GM18909 (cell line): ENCODE measurements at regions not wholly inside any gene's neighbourhood (a gene's known extent, or its start where the extent isn't known, plus 50 kb on each side); places are given as distances from the start of the nearest gene placed in this dataset.

Experiments
- ATAC-seq: cut with Tn5 transposase; IDR thresholded peaks from one replicate; pipeline ENCODE4 v1.9.1; 2021; ENCODE audit warnings: mild to moderate bottlenecking; ENCODE audit not compliant: unreplicated experiment, poor library complexity

DNA sequence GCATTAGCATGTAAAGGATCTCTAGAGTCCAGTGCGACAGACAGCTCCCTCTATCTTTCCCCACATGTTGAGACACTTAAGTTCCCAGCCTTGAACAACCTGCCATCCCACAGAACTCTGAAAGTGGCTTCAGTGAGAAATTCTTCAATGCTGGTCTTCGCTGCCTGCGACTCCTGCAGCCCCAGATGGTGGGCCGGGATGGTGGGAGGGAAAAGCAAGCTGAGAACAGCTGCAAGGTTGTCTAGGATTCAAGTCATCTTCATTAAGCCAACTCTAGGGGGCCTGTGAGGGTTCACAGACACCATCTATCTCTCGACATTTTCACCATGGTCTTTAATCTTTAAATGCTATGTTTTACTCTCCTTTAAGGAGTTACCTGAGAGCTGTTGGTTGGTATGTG is 185.5 kb upstream of the C1orf174 start:
- no peak for ATAC-seq

DNA sequence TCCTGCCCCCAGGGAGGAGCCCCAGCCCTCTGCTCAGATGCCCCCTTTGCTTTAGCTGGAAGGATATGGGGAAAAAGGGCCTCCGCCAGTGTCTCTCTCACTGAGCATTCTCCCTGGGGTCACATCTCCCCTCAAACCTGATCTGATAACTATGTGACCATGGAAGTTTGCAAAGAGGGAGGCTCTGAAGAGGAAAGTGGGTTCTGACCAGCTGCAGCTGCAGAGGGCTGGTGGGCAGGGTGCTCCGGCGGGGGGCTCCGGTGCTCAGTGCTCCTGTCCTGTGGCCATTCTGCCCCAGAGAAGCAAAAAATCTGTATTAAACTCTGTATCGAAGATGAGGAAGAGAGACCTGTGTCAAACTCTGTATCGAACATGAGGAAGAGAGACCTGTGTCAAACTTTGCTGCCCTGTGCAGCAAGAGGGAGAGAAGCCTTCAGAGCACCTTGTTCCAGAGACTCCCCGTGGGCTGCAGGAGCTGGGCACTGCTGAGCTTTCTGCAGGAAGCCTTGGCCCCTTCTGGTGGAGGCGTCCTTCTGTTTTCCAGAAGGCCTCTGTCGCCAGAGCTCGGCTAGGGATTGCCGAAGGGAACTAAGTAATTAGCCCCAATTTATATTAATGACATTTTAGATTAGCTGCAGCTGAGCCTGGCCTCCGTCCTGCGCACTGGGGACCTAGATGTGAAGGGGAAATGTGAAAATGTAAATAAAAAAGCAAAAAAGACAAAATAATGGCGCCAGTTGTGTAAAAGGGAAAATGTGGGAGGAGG is 186.2 kb upstream of the C1orf174 start:
- ATAC-seq: no peak

DNA sequence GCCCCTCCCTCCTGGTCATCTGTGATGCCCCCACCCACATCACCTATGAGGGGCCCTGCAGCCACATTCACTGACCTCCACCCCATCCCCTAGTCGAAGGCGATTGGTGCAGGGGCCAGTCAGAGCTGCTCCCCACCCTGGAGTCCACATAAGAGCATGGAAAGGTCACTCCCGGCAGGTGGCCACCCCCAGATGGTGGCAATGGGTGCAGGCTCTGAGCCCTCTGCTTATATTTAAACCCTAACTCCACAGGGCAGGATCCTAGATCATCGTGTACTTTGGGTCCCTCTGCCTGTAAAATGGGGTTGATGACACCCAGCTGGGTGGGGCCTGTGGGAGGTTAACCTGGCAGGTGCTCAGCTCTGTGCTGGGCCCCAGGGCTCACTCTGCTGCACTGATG is 186.8 kb upstream of the C1orf174 start:
- no peak for ATAC-seq

DNA sequence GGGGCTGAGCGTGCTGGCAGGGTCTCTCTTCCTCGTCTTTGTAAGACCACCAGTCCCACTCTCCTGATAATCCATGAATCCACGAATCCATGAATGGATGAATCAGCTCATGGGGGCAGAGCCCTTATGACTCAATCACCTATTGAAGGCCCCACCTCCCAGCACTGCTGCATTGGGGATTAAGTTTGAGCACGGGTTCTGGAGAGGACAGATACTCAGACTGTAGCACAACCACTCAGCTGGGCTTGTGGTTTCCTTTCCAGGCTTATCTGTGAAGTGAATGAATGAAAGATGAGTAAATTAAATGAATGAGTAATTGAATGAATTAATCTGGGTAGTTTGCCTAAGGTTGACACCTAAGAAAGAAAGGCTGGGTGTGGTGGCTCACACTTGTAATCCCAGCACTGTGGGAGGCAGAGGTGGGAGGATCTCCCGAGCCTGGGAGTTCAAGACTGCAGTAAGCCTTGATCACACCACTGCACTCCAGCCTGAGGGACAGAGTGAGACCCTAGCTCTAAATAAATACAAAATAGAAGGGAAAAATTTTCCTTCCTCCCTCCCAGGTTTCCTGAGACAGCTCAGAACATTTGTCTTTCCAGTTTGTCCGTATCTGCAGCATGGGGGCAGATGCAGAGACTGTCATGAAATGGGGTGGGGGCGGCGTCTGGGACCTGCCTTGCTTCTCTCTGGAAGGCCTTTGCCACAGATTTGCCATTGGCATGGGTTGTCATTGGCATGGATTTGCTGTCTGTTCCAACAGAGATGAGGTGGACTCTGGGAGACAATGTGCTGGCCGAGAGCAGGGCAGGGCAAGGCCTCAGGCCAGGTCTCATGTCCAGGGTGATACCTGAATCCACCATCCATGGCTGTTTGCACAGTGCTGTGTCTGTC is 187.7 kb upstream of the C1orf174 start:
- no peak for ATAC-seq

DNA sequence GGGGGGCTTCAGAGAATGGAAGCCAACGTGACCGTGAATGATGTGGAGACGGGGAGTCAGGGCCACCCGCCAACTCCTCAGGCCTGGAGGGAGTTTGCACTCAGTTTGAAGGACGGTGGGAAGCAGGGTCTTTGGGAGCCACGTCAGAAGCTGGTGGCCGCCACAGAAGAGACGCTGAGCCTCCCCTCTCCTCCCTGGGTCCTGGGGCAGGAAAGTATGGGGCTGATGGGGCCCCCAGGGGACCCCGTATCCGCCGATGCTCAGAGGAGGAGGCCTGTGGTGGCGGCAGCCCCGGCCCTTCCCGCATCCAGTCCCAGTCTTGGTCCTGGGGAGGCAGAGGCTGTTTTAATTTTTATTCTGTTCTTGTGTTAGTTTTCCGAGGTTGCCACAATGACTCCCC is 188.6 kb upstream of the C1orf174 start:
- ATAC-seq: no peak

DNA sequence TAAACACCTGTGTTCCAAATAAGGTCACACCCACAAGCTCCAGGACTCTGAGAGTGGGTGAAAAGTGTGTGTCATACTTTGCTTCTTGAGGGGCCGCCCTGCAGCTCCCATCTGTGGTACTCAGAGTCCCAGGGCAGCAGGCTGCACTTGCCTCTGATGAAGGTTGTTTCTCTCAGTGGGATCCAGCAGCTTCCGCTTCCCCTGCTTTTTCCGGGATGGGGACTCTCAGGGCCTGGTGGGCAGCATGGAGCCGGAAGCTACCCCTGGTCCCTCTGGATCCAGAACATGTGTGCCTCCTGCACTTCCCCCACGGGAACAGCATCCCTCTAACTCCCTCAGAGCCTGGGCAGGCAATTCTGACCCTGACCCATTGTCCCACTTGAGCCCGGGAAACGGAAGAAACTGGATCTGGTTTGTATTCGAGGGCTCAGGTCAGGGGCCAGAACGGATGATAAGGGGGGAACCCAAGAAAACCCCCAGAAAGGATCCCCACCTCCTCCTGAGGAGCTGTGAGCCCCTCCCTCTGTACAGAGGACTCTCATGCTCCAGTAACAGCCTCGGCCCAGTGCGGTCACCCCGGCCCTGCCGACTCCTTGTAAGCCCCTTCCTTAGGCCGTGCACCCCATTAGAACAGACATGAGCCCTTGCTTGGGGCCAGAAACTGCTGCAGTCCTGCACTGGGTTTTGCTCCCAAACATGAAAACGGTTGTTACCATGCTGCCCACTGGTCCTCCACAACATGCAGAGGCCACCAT is 189.5 kb upstream of the C1orf174 start:
- no peak for ATAC-seq

DNA sequence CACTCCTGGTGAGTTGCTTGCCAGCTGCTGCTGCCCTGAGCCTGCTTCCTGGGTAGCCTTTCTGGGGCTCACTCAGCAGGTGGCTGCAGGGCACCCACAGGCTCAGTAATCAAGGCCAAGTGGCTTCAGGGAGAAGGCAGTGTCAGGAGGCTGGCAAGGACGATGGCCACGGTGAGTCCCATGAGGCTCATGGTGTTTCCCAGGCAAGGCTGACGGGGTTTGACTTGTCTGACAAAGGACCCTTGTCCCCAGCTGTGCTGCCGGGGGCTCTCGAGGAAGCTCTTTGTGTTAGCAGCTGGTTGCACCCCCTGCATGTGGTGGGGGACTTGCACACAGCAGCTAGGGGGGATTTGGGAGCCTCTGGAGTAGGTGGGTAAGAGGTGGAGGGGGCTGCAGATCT is 190.5 kb upstream of the C1orf174 start:
- no peak for ATAC-seq

- ATAC-seq: no peak
These were observed 191.0 kb upstream of the C1orf174 start for GRCh38 chr1:4090976-4091660.

DNA sequence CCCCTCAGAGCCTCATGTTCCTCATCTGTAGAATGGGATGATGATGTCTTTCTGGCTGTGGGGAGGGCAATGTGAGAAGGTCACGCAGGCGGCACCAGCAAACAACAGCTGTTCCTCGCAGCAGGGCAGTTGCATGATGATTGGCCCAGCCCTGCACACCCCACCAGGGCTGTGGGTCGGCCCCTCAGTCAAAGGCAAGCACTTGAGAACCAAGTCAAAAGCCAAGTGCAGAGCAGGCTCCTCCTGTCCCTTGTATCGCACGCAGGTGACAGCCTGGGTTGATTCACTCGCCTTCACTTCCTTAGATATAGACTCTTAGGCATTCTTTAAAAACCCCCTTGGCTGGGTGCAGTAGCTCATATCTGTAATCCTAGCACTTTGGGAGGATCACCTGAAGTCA is 191.9 kb upstream of the C1orf174 start:
- ATAC-seq: no peak

DNA sequence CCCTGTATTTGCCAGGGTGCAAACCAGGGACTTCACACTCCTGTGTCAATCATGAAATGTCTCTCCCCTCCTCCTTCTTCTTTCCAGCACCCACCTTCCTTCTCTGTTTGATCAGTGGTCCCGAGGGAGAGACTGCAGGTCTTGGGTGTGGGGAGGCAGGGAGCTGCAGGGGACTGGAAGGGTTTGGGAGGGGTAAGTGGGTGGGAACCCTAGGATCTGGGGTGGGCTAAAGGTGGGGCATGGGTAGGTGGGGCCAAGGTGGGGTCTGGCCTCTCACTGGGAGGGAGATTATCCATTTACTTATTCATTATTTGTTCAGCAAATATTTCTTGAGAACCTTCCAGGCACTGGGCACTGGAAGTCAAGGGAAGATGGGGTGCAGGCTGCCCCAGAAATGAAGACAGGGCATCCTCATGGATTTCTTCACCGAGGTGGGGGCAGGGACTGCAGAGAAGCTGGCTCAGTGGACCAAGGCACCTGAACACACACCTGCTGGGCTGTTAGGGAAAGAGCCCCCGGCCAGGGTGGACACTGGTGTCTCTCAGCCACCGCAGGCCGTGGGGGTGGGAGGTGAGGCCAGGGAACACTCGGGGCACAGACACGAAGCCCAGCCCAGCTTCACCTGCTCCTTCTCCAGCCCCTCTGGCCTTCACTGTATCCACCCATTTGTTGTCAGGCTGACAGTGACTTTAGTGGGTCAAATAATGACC is 193.9 kb upstream of the C1orf174 start:
- ATAC-seq: no peak

DNA sequence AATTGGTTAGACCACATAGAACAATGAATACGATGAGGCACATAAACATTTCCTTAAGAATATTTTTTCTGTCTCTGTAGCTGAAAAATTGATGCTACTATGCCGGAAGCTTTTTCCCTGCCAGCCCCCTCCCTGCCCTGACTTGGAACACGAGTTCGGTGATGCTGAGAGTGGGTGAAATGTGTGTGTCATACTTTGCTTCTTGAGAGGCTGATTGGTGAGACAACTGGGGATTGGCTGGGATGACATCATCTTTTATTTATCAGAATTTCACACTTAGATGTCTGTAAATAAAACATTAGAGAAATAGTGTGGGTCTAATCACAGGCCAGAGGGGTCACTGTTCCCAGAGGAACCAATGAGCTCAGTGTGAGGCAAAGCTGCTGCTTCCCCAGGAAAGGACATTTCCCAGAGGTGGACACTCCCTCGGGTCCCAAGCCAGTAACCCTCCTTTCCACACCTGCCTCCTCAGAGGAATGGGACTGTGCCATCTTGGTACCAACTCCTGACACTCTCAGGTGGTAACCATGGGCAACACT is 195.4 kb upstream of the C1orf174 start:
- no peak for ATAC-seq

DNA sequence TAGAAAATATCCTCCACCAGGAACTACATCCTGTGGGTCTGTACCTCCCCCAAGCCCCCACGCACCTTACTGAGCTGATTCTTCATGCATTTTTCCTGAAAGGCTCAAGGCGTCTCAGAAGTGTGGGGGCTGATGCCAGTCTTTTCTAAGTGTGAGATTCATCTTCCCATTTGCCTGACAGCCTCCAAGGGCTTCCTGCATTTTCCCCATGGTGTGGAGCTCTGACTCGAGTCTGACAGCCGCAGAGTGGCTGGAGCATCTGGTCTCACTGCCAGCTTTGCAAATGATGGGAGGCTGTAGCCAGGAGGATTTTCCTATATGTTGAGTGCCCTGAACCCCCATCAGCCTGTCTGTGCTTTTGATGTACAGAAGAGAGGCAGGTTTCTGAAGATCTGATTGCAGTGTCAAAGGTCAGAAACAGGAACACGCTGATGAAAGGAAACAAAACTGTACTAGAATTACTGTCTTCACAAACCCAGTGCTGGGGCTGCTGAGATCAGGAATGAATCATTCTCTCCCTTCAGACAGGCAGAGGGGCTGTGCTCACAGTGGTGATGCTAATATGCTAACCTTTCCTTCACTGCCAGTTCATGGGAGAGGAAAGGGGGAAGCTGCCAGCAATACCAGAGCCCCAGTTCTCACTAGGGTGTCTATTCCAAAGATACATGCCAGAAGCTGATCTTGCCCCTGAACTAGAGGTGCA is 201.5 kb upstream of the C1orf174 start:
- no peak for ATAC-seq

DNA sequence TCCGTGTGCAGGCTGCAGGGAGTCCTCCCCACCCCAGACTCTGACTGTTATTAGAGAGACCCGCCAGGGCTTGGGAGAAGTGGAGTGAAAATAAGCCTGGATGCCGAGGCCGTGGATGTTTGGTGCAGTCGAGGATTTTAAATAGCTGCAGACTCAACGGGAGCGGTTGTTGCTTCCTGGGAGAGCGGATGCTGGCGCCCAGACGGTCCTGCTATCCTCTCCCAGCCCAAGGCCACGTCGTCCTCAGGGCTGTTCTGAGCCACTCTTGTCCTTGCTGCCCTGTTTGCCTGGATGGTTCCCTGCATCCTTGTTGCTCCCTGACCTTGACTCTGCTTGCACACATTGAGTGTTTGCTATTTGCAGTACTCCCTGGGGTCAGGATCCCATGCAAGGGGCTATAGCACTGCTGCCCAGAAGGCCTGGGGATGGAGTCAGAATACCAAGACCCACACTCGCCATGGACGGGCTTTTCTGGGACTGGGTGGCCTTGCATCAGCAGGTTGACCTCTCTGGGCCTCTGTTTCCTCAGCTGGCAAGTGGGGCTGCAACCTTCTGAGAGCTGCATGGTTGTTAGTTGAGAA is 205.3 kb upstream of the C1orf174 start:
- ATAC-seq: no peak

DNA sequence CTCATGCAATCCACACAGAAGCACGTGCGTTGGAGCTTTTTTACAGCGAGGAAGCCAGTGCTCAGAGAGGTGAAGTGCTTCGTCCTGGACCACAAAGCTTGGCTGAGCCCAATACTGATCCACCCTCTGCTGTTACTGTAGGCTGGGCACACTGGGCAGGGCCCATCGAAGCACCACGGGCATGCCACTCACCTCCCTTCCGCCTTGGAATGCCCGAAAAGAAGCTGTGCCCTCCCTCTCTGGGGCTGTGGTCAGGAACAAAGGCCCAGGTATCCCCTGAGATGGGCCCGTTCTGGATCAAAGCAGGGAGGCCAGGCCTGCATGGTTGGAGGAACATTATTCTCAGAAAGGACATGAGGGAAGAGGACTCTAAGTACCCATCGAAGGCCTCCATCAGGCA is 206.7 kb upstream of the C1orf174 start:
- no peak for ATAC-seq

DNA sequence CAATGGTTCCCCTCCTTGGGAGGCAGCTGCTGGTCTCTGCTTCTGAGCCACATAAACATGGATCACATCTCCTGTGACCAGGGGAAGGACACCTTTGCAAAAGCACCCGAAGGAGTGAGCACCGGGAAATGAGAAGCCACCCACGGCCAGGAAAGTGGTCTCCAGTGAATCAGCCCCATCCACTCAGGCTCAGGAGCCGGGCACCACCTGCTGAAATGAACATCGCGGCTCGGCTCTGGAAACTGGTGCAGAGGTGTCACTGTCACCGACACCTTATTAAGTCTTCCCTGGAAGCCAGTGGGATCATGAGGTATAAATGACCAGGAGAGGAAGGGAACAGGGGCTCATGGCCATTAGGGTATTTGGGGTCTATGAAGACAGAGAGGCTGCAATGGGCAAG is 207.2 kb upstream of the C1orf174 start:
- no peak for ATAC-seq

DNA sequence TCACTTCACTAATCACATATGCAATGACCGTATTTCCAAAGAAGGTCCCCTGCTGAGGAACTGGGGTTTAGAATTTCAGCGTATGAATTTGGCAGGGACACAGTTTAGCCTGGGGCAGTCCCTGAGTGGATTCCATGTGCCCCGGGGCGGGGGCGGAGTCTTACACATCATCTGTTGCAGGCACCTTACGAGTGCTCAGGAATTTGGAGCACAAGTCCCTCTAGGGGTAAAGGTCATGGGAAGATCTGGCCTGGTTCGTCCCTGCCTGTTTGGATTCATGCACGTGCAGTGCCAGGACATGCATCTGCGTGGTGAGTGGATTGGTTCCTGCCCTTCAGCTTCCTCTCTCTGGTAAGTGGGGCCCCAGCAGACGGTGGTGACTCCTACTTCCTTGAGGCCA is 208.3 kb upstream of the C1orf174 start:
- no peak for ATAC-seq

DNA sequence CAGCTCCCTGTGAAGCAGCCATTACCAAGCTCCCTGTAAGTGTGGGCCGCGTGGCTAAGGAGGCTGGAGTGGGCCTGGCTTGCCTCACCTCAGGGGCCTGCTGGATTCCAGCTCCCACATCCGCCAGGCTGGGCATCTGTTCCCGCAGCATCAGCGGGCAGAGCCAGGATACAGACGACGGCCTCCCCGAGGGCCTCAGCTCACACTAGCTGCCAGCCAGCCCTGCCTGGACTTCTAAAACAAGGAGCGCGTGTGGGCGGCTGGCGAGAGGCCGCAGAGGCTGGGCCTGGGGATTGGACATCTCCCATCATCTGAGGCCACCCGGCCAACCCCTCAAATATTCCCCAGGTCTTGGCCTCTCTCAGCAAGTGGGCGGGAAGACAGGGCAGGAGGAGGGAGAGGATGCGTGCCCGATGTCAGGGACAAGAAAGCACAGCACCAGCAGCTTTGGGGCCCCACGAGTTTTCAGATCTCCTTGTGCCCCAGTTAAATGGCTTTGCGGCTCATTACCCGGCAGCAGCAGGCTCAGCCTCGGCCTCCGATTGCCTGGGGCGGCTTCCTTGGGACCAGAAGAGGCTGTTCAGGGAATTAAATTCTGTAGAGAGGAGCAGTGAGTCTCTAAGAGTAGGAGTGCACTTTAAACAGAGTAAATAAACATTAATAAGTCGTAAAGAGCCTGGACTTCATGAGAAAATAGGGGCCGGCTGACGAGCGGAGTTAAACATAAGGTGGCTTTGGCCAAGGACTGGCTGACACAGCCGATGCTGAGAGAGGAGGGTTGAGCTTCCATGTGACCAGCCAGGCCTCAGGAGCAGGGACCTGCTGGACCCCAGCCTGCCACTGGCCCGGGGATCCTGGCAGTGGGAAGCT is 208.9 kb upstream of the C1orf174 start:
- no peak for ATAC-seq

- ATAC-seq: no peak
These were observed 209.5 kb upstream of the C1orf174 start for GRCh38 chr1:4109628-4109940.
